OCI-LY3 (cell line): ENCODE measurements at regions not wholly inside any gene's neighbourhood (a gene's known extent, or its start where the extent isn't known, plus 50 kb on each side); places are given as distances from the start of the nearest gene placed in this dataset.

Source experiments
- H2AFZ ChIP-seq: fragments of 200-600, 300-600 bp; shearing (Covaris generic); 2 replicates; pipeline ENCODE4 v1.6.0; 2014; ENCODE audit warnings: antibody characterized with exemption, low read depth, low read length
- H3K27ac ChIP-seq: fragments of 200-600, 300-600 bp; sonication (generic); 2 replicates; pipeline ENCODE4 v1.5.1; 2014; ENCODE audit warnings: mild to moderate bottlenecking, low read length, moderate library complexity, mixed read lengths
- H3K27me3 ChIP-seq: fragments of 200-600, 300-600 bp; sonication (generic); 2 replicates; pipeline ENCODE4 v1.6.1; 2014; ENCODE audit warnings: low read depth, low read length, mixed read lengths
- H3K36me3 ChIP-seq: fragments of 200-600, 300-600 bp; sonication (generic); replicated peaks from 2 replicates; pipeline ENCODE3; 2014; ENCODE audit warnings: low read depth, low read length, mixed read lengths
- H3K4me1 ChIP-seq: fragments of 300-600, 200-600 bp; sonication (generic); 2 replicates; pipeline ENCODE4 v1.6.1; 2014; ENCODE audit warnings: low read length, mixed read lengths
- H3K4me2 ChIP-seq: fragments of 200-600, 300-600 bp; sonication (generic); 2 replicates; pipeline ENCODE4 v1.6.1; 2014; ENCODE audit warnings: low read length, mixed read lengths
- H3K4me3 ChIP-seq: fragments of 300-600, 200-600 bp; sonication (generic); 2 replicates; pipeline ENCODE4 v1.5.1; 2014; ENCODE audit warnings: antibody characterized with exemption, mild to moderate bottlenecking, low read length, moderate library complexity
- H3K79me2 ChIP-seq: fragments of 300-600, 200-600 bp; shearing (Covaris generic); 2 replicates; pipeline ENCODE4 v1.6.1; 2014; ENCODE audit warnings: mild to moderate bottlenecking, low read length, mixed read lengths
- H3K9ac ChIP-seq: fragments of 300-600, 200-600 bp; shearing (Covaris generic); 2 replicates; pipeline ENCODE4 v1.6.0; 2014; ENCODE audit warnings: mild to moderate bottlenecking, low read length, moderate library complexity
- H3K9me3 ChIP-seq: fragments of 200-600, 300-600 bp; shearing (Covaris generic); 2 replicates; pipeline ENCODE4 v1.6.1; 2014; ENCODE audit warnings: low read length, mixed read lengths; ENCODE audit not compliant: insufficient read depth
- H4K20me1 ChIP-seq: fragments of 200-600, 300-600 bp; sonication (generic); 2 replicates; pipeline ENCODE4 v1.6.1; 2016; ENCODE audit warnings: low read length, mixed read lengths; ENCODE audit not compliant: insufficient read depth
- EZH2phosphoT487 ChIP-seq: fragments of 200-600 bp; shearing (Covaris generic); IDR thresholded peaks from 2 replicates; pipeline ENCODE4 v1.6.1; 2018; ENCODE audit warnings: antibody characterized with exemption, mixed run types, low read depth
- TF ChIP-seq, protein P1 (sequence below): fragments of 200-600, 300-600 bp; sonication (generic); IDR thresholded peaks from 2 replicates; pipeline ENCODE4 v1.5.1; 2014; ENCODE audit warnings: antibody characterized with exemption, low read length, low read depth

- no peak overlapping the region for H3K27ac ChIP-seq
- no peaks in the 10 kb centered on the region for H3K36me3 ChIP-seq
- no peaks in the 10 kb centered on the region for H4K20me1 ChIP-seq
- TF ChIP-seq EZH2phosphoT487, result no peak
- no peak overlapping the region for H3K4me2 ChIP-seq
- no peaks in the 10 kb centered on the region for H3K79me2 ChIP-seq
- no peaks in the 10 kb centered on the region for H3K27me3 ChIP-seq
- no peaks in the 10 kb centered on the region for H3K9me3 ChIP-seq
- H3K4me1 ChIP-seq, result no peaks in the 10 kb centered on the region
- H3K4me3 ChIP-seq, result no peak overlapping the region
- no peak overlapping the region for H3K9ac ChIP-seq
- no peak overlapping the region for H2AFZ ChIP-seq
Measured at GRCh38 chr5:175282611-175283225, 161.3 kb downstream of the DRD1 start.

DNA sequence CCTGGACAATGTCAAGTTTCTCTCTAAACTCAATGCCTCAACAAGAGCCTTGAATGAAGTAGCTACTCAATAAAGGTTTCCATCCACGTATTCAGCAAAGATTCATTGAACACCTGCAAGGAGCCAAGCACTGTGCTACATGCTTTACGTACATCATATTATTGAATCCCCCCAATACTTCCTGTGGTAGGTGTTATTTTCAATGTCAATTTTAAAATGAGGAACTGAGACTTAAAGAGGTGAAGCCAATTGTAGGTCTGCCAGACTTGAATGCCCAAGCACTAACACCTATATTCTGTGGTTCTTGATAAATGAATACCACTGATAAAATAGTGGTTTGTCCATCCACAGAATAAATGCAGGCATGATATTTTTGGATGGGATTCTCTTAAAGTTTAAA, 162.3 kb downstream of the DRD1 start:
- no peaks in the 10 kb centered on the region for H3K4me1 ChIP-seq
- TF ChIP-seq, protein P1, sequence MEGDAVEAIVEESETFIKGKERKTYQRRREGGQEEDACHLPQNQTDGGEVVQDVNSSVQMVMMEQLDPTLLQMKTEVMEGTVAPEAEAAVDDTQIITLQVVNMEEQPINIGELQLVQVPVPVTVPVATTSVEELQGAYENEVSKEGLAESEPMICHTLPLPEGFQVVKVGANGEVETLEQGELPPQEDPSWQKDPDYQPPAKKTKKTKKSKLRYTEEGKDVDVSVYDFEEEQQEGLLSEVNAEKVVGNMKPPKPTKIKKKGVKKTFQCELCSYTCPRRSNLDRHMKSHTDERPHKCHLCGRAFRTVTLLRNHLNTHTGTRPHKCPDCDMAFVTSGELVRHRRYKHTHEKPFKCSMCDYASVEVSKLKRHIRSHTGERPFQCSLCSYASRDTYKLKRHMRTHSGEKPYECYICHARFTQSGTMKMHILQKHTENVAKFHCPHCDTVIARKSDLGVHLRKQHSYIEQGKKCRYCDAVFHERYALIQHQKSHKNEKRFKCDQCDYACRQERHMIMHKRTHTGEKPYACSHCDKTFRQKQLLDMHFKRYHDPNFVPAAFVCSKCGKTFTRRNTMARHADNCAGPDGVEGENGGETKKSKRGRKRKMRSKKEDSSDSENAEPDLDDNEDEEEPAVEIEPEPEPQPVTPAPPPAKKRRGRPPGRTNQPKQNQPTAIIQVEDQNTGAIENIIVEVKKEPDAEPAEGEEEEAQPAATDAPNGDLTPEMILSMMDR, result no peak
- TF ChIP-seq EZH2phosphoT487, result no peak
- H4K20me1 ChIP-seq, result no peaks in the 10 kb centered on the region
- no peaks in the 10 kb centered on the region for H3K36me3 ChIP-seq
- H2AFZ ChIP-seq, result no peak overlapping the region
- H3K9ac ChIP-seq, result no peak overlapping the region
- no peaks in the 10 kb centered on the region for H3K9me3 ChIP-seq
- H3K4me2 ChIP-seq, result no peak overlapping the region
- no peaks in the 10 kb centered on the region for H3K27me3 ChIP-seq
- no peaks in the 10 kb centered on the region for H3K79me2 ChIP-seq
- H3K4me3 ChIP-seq, result no peak overlapping the region
- no peak overlapping the region for H3K27ac ChIP-seq

- H3K4me2 ChIP-seq, result no peak overlapping the region
- no peaks in the 10 kb centered on the region for H3K36me3 ChIP-seq
- no peak overlapping the region for H2AFZ ChIP-seq
- no peak overlapping the region for H3K9ac ChIP-seq
- no peaks in the 10 kb centered on the region for H3K27me3 ChIP-seq
- H3K27ac ChIP-seq, result no peak overlapping the region
- H3K9me3 ChIP-seq, result no peaks in the 10 kb centered on the region
- no peak overlapping the region for H3K4me3 ChIP-seq
- H3K4me1 ChIP-seq, result no peaks in the 10 kb centered on the region
- no peaks in the 10 kb centered on the region for H3K79me2 ChIP-seq
- H4K20me1 ChIP-seq, result no peaks in the 10 kb centered on the region
- TF ChIP-seq, protein P1, result no peak
- TF ChIP-seq EZH2phosphoT487, result no peak
Measured at GRCh38 chr5:175281257-175281656, 162.7 kb downstream of the DRD1 start.

GRCh38 chr5:175279506-175279905, 164.5 kb downstream of the DRD1 start:
- Histone ChIP-seq H3K9ac (no peak overlapping the region), H3K36me3 (no peaks in the 10 kb centered on the region), H3K4me3 (no peak overlapping the region), H3K27ac (no peak overlapping the region), H3K79me2 (no peaks in the 10 kb centered on the region), H2AFZ (no peak overlapping the region), H3K27me3 (no peaks in the 10 kb centered on the region), H3K4me2 (no peak overlapping the region), H3K4me1 (no peaks in the 10 kb centered on the region), H4K20me1 (no peaks in the 10 kb centered on the region), H3K9me3 (no peaks in the 10 kb centered on the region)
- TF ChIP-seq EZH2phosphoT487, result no peak
- TF ChIP-seq, protein P1, result no peak
